B cell (primary cell): ENCODE measurements at regions not wholly inside any gene's neighbourhood (a gene's known extent, or its start where the extent isn't known, plus 50 kb on each side); places are given as distances from the start of the nearest gene placed in this dataset.

Experiments
- ATAC-seq: fragments of 200-7000 bp; cut with Tn5 transposase; one replicate; pipeline ENCODE4 v1.10.0; 2021; ENCODE audit warnings: low read depth, mild to moderate bottlenecking, moderate number of reproducible peaks, moderate library complexity
- CTCF ChIA-PET: fragments of 350-600 bp; sonication (Branson Sonifier 250); formaldehyde crosslinking; loops from one replicate; lab custom pipeline; 2021; ENCODE audit warnings: antibody characterized with exemption, inconsistent platforms; lab: Charles Lee
- POLR2A ChIA-PET: fragments of 350-600 bp; sonication (Branson Sonifier 250); formaldehyde crosslinking; loops from one replicate; lab custom pipeline; 2021; ENCODE audit warnings: antibody characterized with exemption; lab: Charles Lee
- DNase-seq: peaks from one replicate; pipeline ENCODE4 v3.0.0; 2013
- H2AFZ ChIP-seq: 2 replicates; pipeline ENCODE4 v1.6.1; 2012; ENCODE audit warnings: mild to moderate bottlenecking, low read depth, low read length; ENCODE audit not compliant: insufficient read depth, poor library complexity, severe bottlenecking
- H3K27ac ChIP-seq, 2 donors: 1 replicate in 1 of 2; 2 replicates in 1 of 2; pipeline ENCODE4 v1.5.1; 2012 to 2013; ENCODE audit warnings: low read length in 2 of 2, mild to moderate bottlenecking in 2 of 2, moderate library complexity in 1 of 2
- H3K27me3 ChIP-seq, 4 experiments: fragments of 200-600 bp in 1 of 4; sonication (generic) in 1 of 4; replicated peaks in 1 of 4; 1 replicate in 2 of 4; 2 replicates in 2 of 4; pipeline versions ENCODE4 v1.6.1 to v1.7.0; 2013 to 2016; ENCODE audit warnings: low read length in 3 of 4, mild to moderate bottlenecking in 2 of 4, mixed read lengths in 1 of 4, moderate library complexity in 1 of 4; ENCODE audit not compliant: insufficient read depth in 4 of 4, control insufficient read depth in 3 of 4; ENCODE audit errors: control extremely low read depth in 1 of 4
- H3K36me3 ChIP-seq, 2 experiments: replicated peaks in 1 of 2; 1 replicate in 1 of 2; 2 replicates in 1 of 2; pipeline versions ENCODE4 v1.6.1 to v1.7.1; 2013; ENCODE audit warnings: low read length in 1 of 2; ENCODE audit not compliant: insufficient read depth in 2 of 2, control insufficient read depth in 1 of 2; ENCODE audit errors: control extremely low read depth in 1 of 2, extremely low read depth in 1 of 2
- H3K4me1 ChIP-seq, 2 donors: fragments of 200-600 bp in 1 of 2; sonication (generic) in 1 of 2; 1 replicate in 1 of 2; 2 replicates in 1 of 2; pipeline versions ENCODE4 v1.5.1 to v1.6.1; 2013 to 2017; ENCODE audit warnings: low read length in 2 of 2; ENCODE audit not compliant: control insufficient read depth in 2 of 2, insufficient read depth in 2 of 2
- H3K4me2 ChIP-seq: replicated peaks from 2 replicates; pipeline ENCODE3; 2012; ENCODE audit warnings: mild to moderate bottlenecking, low read depth, low read length; ENCODE audit not compliant: poor library complexity, severe bottlenecking
- H3K4me3 ChIP-seq, 5 experiments: fragments of 200-600 bp in 1 of 5; sonication (generic) in 1 of 5; 1 replicate in 3 of 5; 2 replicates in 2 of 5; pipeline versions ENCODE4 v1.5.1 to v1.7.0; 2011 to 2016; ENCODE audit warnings: low read length in 4 of 5, mild to moderate bottlenecking in 4 of 5, low read depth in 2 of 5, control low read depth in 1 of 5, moderate library complexity in 1 of 5; ENCODE audit not compliant: insufficient read depth in 1 of 5; ENCODE audit errors: control extremely low read depth in 1 of 5, extremely low read depth in 1 of 5
- H3K79me2 ChIP-seq: fragments of 200-600 bp; sonication (generic); one replicate; pipeline ENCODE4 v1.6.0; 2016; ENCODE audit warnings: low read length; ENCODE audit not compliant: control insufficient read depth, insufficient read depth
- H3K9ac ChIP-seq: fragments of 200-600 bp; sonication (generic); 2 replicates; pipeline ENCODE4 v1.6.1; 2017; ENCODE audit warnings: mild to moderate bottlenecking, low read length, moderate library complexity
- H3K9me3 ChIP-seq, 3 donors: one replicate each; pipeline versions ENCODE4 v1.6.1 to v1.7.1; 2013; ENCODE audit warnings: low read length in 2 of 3; ENCODE audit not compliant: control insufficient read depth in 2 of 3, insufficient read depth in 1 of 3; ENCODE audit errors: control extremely low read depth in 1 of 3
- H4K20me1 ChIP-seq: 2 replicates; pipeline ENCODE4 v1.6.0; 2012; ENCODE audit warnings: mild to moderate bottlenecking, low read length; ENCODE audit not compliant: insufficient read depth, control insufficient read depth, poor library complexity, severe bottlenecking
- H3K27ac Mint-ChIP-seq: one replicate; pipeline ENCODE4 v1.8.0; 2021; ENCODE audit warnings: mixed read lengths
- H3K27me3 Mint-ChIP-seq: one replicate; pipeline ENCODE4 v1.8.0; 2021; ENCODE audit warnings: mixed read lengths
- H3K4me1 Mint-ChIP-seq: one replicate; pipeline ENCODE4 v1.8.0; 2021; ENCODE audit warnings: mixed read lengths
- H3K4me3 Mint-ChIP-seq: one replicate; pipeline ENCODE4 v1.8.0; 2021; ENCODE audit warnings: mixed read lengths
- H3K9me3 Mint-ChIP-seq: one replicate; pipeline ENCODE4 v1.8.0; 2022; ENCODE audit warnings: mixed read lengths; ENCODE audit not compliant: insufficient read depth
- EZH2 ChIP-seq: IDR thresholded peaks from 2 replicates; pipeline ENCODE4 v1.6.1; 2012; ENCODE audit warnings: borderline replicate concordance, low read depth, mild to moderate bottlenecking, moderate library complexity, low read length; ENCODE audit not compliant: insufficient read depth, poor library complexity, severe bottlenecking
- WGBS: methylation state at CpG from one replicate; pipeline ENCODE4 v1.1.5; 2013; ENCODE audit warnings: missing lambda C conversion rate; ENCODE audit not compliant: insufficient coverage; 5-methylcytosine and 5-hydroxymethylcytosine counted together
- intact Hi-C: fragments of 100-400 bp; cut with micrococcal nuclease; formaldehyde crosslinking; loops from one replicate; pipeline ENCODE4 v1.10.0; 2022
- TF ChIP-seq, protein P1 (sequence below): fragments of 200-600 bp; IDR thresholded peaks from one replicate; pipeline ENCODE4 v1.8.0; 2022; ENCODE audit warnings: antibody characterized with exemption, mild to moderate bottlenecking

DNA sequence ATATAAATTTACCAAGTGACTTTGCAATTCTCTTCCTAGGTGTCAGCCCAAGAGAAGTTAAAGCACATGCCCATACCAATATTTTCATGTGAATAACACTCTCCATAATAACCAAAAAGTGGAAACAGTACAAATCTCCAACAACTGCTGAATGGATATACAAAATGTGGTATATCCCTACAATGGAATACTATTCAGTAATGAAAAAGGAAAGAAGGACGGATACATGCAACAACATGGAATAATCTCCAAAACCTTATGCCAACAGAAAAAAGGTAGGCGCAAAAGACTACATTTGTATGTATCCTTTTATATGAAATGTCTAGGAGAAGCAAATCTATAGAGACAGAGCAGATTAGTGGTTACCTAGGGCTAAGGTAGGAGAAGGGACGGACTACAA lies 487.7 kb upstream of the ID4 start:
- no peaks in the 10 kb centered on the region for H3K27me3 Mint-ChIP-seq
- WGBS: no CpG with 5 or more reads among the region's 3 CpGs
- Histone ChIP-seq H2AFZ (no peak overlapping the region), H3K9me3 (peaks cover 0 to 4% (median 3%) of the 10 kb centered on the region in 3 donors), H3K27ac (no peak overlapping the region), H3K4me1 (no peaks in the 10 kb centered on the region), H3K36me3 (no peaks in the 10 kb centered on the region), H3K9ac (no peak overlapping the region), H3K27me3 (no peaks in the 10 kb centered on the region), H4K20me1 (no peaks in the 10 kb centered on the region), H3K4me2 (no peak overlapping the region), H3K79me2 (no peaks in the 10 kb centered on the region), H3K4me3 (no peak overlapping the region)
- intact Hi-C loops: no loop called here
- no peak for TF ChIP-seq EZH2
- TF ChIP-seq, protein P1, sequence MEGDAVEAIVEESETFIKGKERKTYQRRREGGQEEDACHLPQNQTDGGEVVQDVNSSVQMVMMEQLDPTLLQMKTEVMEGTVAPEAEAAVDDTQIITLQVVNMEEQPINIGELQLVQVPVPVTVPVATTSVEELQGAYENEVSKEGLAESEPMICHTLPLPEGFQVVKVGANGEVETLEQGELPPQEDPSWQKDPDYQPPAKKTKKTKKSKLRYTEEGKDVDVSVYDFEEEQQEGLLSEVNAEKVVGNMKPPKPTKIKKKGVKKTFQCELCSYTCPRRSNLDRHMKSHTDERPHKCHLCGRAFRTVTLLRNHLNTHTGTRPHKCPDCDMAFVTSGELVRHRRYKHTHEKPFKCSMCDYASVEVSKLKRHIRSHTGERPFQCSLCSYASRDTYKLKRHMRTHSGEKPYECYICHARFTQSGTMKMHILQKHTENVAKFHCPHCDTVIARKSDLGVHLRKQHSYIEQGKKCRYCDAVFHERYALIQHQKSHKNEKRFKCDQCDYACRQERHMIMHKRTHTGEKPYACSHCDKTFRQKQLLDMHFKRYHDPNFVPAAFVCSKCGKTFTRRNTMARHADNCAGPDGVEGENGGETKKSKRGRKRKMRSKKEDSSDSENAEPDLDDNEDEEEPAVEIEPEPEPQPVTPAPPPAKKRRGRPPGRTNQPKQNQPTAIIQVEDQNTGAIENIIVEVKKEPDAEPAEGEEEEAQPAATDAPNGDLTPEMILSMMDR: no peak
- peaks cover 3% of the 10 kb centered on the region for H3K9me3 Mint-ChIP-seq
- ChIA-PET CTCF (no interaction called here), POLR2A (no interaction called here)
- H3K4me3 Mint-ChIP-seq: no peak overlapping the region
- H3K4me1 Mint-ChIP-seq: no peaks in the 10 kb centered on the region
- no peak for DNase-seq
- H3K27ac Mint-ChIP-seq: no peak overlapping the region
- no peak for ATAC-seq

GRCh38 chr6:19354181-19354580 lies 483.0 kb upstream of the ID4 start:
- TF ChIP-seq, protein P1: no peak
- no peak for TF ChIP-seq EZH2
- H3K4me1 Mint-ChIP-seq: no peaks in the 10 kb centered on the region
- H3K9ac ChIP-seq: no peak overlapping the region

More at GRCh38 chr6:19354181-19354580, 483.0 kb upstream of the ID4 start:
- no peaks in the 10 kb centered on the region for H3K36me3 ChIP-seq
- Mint-ChIP-seq H3K27me3 (no peaks in the 10 kb centered on the region), H3K4me3 (no peak overlapping the region), H3K9me3 (no peaks in the 10 kb centered on the region), H3K27ac (no peak overlapping the region)
- ATAC-seq: no peak
- POLR2A ChIA-PET: no interaction called here
- intact Hi-C loops: no loop called here
- peaks cover 0 to 3% (median 3%) of the 10 kb centered on the region in 3 donors for H3K9me3 ChIP-seq
- no CpG with 5 or more reads among the region's 1 CpG for WGBS
- DNase-seq: no peak
- H4K20me1 ChIP-seq: no peaks in the 10 kb centered on the region
- H3K4me2 ChIP-seq: no peak overlapping the region
- no peaks in the 10 kb centered on the region for H3K27me3 ChIP-seq
- H3K4me3 ChIP-seq: no peak overlapping the region
- no peaks in the 10 kb centered on the region for H3K4me1 ChIP-seq
- H3K79me2 ChIP-seq: no peaks in the 10 kb centered on the region
- CTCF ChIA-PET: no interaction called here
- no peak overlapping the region for H2AFZ ChIP-seq
- H3K27ac ChIP-seq: no peak overlapping the region
